GM23338 (cell line): ENCODE measurements at regions not wholly inside any gene's neighbourhood (a gene's known extent, or its start where the extent isn't known, plus 50 kb on each side); places are given as distances from the start of the nearest gene placed in this dataset.

Source experiments
- ATAC-seq: fragments of 200-7000 bp; cut with Tn5 transposase; 3 replicates; pipeline ENCODE4 v1.9.1; 2020
- DNase-seq: peaks from one replicate; pipeline ENCODE4 v3.0.0-alpha.2; 2015; ENCODE audit warnings: low spot score
- H2AFZ ChIP-seq: fragments of 200-600 bp; sonication (generic); 2 replicates; pipeline ENCODE4 v1.8.0; 2016; ENCODE audit warnings: antibody characterized with exemption, mild to moderate bottlenecking, moderate library complexity
- H3F3A ChIP-seq: fragments of 200-600 bp; sonication (generic); replicated peaks from 2 replicates; pipeline ENCODE4 v1.8.0; 2017; ENCODE audit warnings: antibody characterized with exemption, mixed run types, low read depth
- H3K27ac ChIP-seq: fragments of 200-600 bp; sonication (generic); 2 replicates; pipeline ENCODE4 v1.6.1; 2016; ENCODE audit warnings: low read depth
- H3K27me3 ChIP-seq: fragments of 200-600 bp; sonication (generic); 2 replicates; pipeline ENCODE4 v1.8.0; 2016; ENCODE audit warnings: mild to moderate bottlenecking, mixed run types, moderate library complexity; ENCODE audit not compliant: insufficient read depth
- H3K36me3 ChIP-seq: fragments of 200-600 bp; sonication (generic); 2 replicates; pipeline ENCODE4 v1.8.0; 2016; ENCODE audit warnings: mild to moderate bottlenecking; ENCODE audit not compliant: insufficient read depth
- H3K4me1 ChIP-seq: fragments of 200-600 bp; sonication (generic); 2 replicates; pipeline ENCODE4 v1.8.0; 2016; ENCODE audit warnings: mild to moderate bottlenecking, moderate library complexity; ENCODE audit not compliant: insufficient read depth
- H3K4me2 ChIP-seq: fragments of 200-600 bp; sonication (generic); 2 replicates; pipeline ENCODE4 v1.7.1; 2017; ENCODE audit warnings: mixed run types
- H3K4me3 ChIP-seq: fragments of 200-600 bp; sonication (generic); 2 replicates; pipeline ENCODE4 v1.6.1; 2016; ENCODE audit warnings: mixed run types
- H3K79me2 ChIP-seq: fragments of 200-600 bp; sonication (generic); replicated peaks from 2 replicates; pipeline ENCODE4 v1.8.0; 2017; ENCODE audit warnings: mild to moderate bottlenecking; ENCODE audit not compliant: insufficient read depth
- H3K9me2 ChIP-seq: fragments of 200-600 bp; sonication (generic); 2 replicates; pipeline ENCODE4 v1.8.0; 2017; ENCODE audit not compliant: insufficient read depth
- H4K20me1 ChIP-seq: fragments of 200-600 bp; sonication (generic); replicated peaks from 2 replicates; pipeline ENCODE4 v1.8.0; 2017; ENCODE audit warnings: mild to moderate bottlenecking; ENCODE audit not compliant: insufficient read depth
- H3K27ac Mint-ChIP-seq: 2 replicates; pipeline ENCODE4 v1.8.0; 2020; ENCODE audit warnings: inconsistent platforms, mild to moderate bottlenecking, moderate library complexity, mixed read lengths
- H3K27me3 Mint-ChIP-seq: 3 replicates; pipeline ENCODE4 v1.8.0; 2022; ENCODE audit warnings: low read depth, mild to moderate bottlenecking, moderate library complexity, mixed read lengths, inconsistent platforms; ENCODE audit not compliant: insufficient read depth, poor library complexity
- H3K36me3 Mint-ChIP-seq: 3 replicates; pipeline ENCODE4 v1.8.0; 2021; ENCODE audit warnings: low read depth, mild to moderate bottlenecking, inconsistent platforms, moderate library complexity, mixed read lengths
- H3K4me1 Mint-ChIP-seq: 3 replicates; pipeline ENCODE4 v1.8.0; 2020; ENCODE audit warnings: mild to moderate bottlenecking, inconsistent platforms, mixed read lengths
- H3K4me3 Mint-ChIP-seq: 3 replicates; pipeline ENCODE4 v1.8.0; 2021; ENCODE audit warnings: moderate library complexity, mild to moderate bottlenecking, inconsistent platforms, mixed read lengths
- H3K9me3 Mint-ChIP-seq: 3 replicates; pipeline ENCODE4 v1.8.0; 2020; ENCODE audit warnings: moderate library complexity, mild to moderate bottlenecking, inconsistent platforms, mixed read lengths
- CTCF ChIP-seq, 2 experiments: fragments of 200-600 bp in 1 of 2; sonication (generic) in 1 of 2; conservative IDR thresholded peaks; 2 replicates each; pipeline versions ENCODE4 v1.5.1 to v1.6.1; 2016 to 2017; ENCODE audit warnings: antibody characterized with exemption in 2 of 2, low read depth in 2 of 2, mild to moderate bottlenecking in 2 of 2, moderate library complexity in 1 of 2
- ETS1 ChIP-seq: IDR thresholded peaks from 2 replicates; pipeline ENCODE4 v1.6.1; 2016; ENCODE audit warnings: antibody characterized with exemption
- ZNF114 ChIP-seq: fragments of 250-450 bp; sonication (Bioruptor Pico); IDR thresholded peaks from 2 replicates; pipeline ENCODE4 v1.5.0; 2020; ENCODE audit warnings: mild to moderate bottlenecking, moderate library complexity
- ZNF331 ChIP-seq: fragments of 250-450 bp; sonication (Bioruptor Pico); IDR thresholded peaks from 2 replicates; pipeline ENCODE4 v1.5.0; 2020; ENCODE audit warnings: low read depth, mild to moderate bottlenecking, moderate library complexity
- ZNF462 ChIP-seq: fragments of 250-450 bp; sonication (Bioruptor Pico); IDR thresholded peaks from 2 replicates; pipeline ENCODE4 v1.5.0; 2020; ENCODE audit warnings: mild to moderate bottlenecking, moderate library complexity

DNA sequence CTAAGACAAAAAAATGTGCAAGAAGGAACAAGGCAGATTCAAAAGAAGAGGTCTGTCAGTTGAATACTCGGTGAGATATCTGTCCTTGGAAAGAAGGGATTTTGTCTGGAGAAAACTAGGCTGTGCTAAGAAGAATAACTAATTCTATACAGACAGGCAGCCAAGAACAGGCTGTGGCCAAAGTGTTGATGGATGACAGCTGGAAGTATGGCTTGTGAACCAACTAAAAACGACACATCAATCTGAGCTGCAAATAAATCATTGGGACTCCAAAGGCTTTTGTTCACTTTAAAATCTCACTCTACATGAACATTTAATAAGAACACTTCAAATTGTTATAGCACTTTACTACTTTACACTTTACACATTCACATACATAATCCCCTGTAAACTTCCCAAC, 70.5 kb upstream of the IGSF1 start (continued):
- TF ChIP-seq ZNF462 (CRISPR knock-in tag) (no peak), ZNF331 (CRISPR knock-in tag) (no peak)

DNA sequence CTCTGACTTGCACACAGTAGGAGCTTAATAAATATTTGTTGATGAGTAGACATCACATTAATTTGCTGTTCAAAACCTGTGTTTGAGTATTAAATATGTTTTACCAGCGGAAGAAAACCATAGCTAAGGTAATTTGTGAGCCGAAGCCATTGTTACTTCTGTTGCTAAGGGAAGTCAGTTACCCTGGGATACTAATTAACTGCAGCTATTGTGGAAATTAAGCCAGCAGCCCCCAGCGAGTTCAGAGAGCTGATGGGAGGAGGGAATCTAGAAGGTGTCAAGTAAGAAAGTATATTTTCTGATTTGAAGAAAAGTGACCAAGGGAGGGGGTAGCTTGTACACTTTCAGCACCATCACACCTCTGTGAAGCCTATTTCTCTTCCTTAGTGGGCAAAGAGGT, 76.7 kb upstream of the IGSF1 start:
- Mint-ChIP-seq H3K9me3 (no peaks in the 10 kb centered on the region), H3K27me3 (peaks cover 5% of the 10 kb centered on the region), H3K4me3 (no peak overlapping the region), H3K4me1 (peaks cover 42% of the 10 kb centered on the region), H3K36me3 (no peaks in the 10 kb centered on the region), H3K27ac (no peak overlapping the region)
- H3F3A ChIP-seq, result no peaks in the 10 kb centered on the region
- H3K36me3 ChIP-seq, result no peaks in the 10 kb centered on the region
- no peaks in the 10 kb centered on the region for H3K27me3 ChIP-seq
- H3K4me1 ChIP-seq, result peaks cover 50% of the 10 kb centered on the region
- H3K4me2 ChIP-seq, result peak overlapping the region; percentile 31
- DNase-seq (no peak), ATAC-seq (no peak)
- H4K20me1 ChIP-seq, result no peaks in the 10 kb centered on the region
- H3K4me3 ChIP-seq, result no peak overlapping the region
- H3K9me2 ChIP-seq, result no peaks in the 10 kb centered on the region
- no peak for TF ChIP-seq ZNF114 (CRISPR knock-in tag)
- H2AFZ ChIP-seq, result no peak overlapping the region
- no peak overlapping the region for H3K27ac ChIP-seq
- no peaks in the 10 kb centered on the region for H3K79me2 ChIP-seq

GRCh38 chrX:131366407-131366806, 77.3 kb upstream of the IGSF1 start:
- Histone ChIP-seq H3K9me2 (no peaks in the 10 kb centered on the region), H3K27me3 (no peaks in the 10 kb centered on the region), H3K27ac (no peak overlapping the region), H3K79me2 (no peaks in the 10 kb centered on the region), H3K4me1 (peaks cover 50% of the 10 kb centered on the region), H3K4me3 (no peak overlapping the region), H2AFZ (no peak overlapping the region), H3F3A (no peaks in the 10 kb centered on the region), H3K36me3 (no peaks in the 10 kb centered on the region), H4K20me1 (no peaks in the 10 kb centered on the region), H3K4me2 (peak overlapping the region; percentile 38)
- Mint-ChIP-seq H3K9me3 (no peaks in the 10 kb centered on the region), H3K36me3 (no peaks in the 10 kb centered on the region), H3K27me3 (peaks cover 5% of the 10 kb centered on the region), H3K4me3 (no peak overlapping the region), H3K27ac (no peak overlapping the region), H3K4me1 (peaks cover 42% of the 10 kb centered on the region)
- DNase-seq (peak; percentile 37), ATAC-seq (peak; percentile 39; the same call in 2 of the 3 replicates)
- TF ChIP-seq ETS1 (no peak), CTCF (conservative IDR thresholded peaks at IDR 0.05; ENCODE audit: low read depth in 2 of 2) (peak; percentile 22 to 33; a peak in 2 of 4 replicates)
